Activated CD8-positive, alpha-beta memory T cell treated with anti-CD3 and anti-CD28 coated beads for 24 hours (primary cell): ENCODE measurements at regions not wholly inside any gene's neighbourhood (a gene's known extent, or its start where the extent isn't known, plus 50 kb on each side); places are given as distances from the start of the nearest gene placed in this dataset.

Experiments
- DNase-seq: peaks from one replicate; pipeline ENCODE4 v3.0.0-alpha.2; 2020

GRCh38 chr21:41048623-41049022 lies 119.3 kb upstream of the BACE2 start:
- no peak for DNase-seq

- DNase-seq, result no peak
Measured at GRCh38 chr21:41052820-41053555, 115.0 kb upstream of the BACE2 start.

GRCh38 chr21:41054018-41054578 lies 113.9 kb upstream of the BACE2 start:
- no peak for DNase-seq

GRCh38 chr21:41055266-41055665 lies 112.7 kb upstream of the BACE2 start:
- DNase-seq, result no peak

GRCh38 chr21:41059871-41060270 lies 108.1 kb upstream of the BACE2 start:
- DNase-seq, result no peak

GRCh38 chr21:41061701-41062100 lies 106.3 kb upstream of the BACE2 start:
- no peak for DNase-seq

GRCh38 chr21:41064334-41064791 lies 103.6 kb upstream of the BACE2 start:
- no peak for DNase-seq

- no peak for DNase-seq
Measured at GRCh38 chr21:41064951-41065350, 103.0 kb upstream of the BACE2 start.

- no peak for DNase-seq
Measured at GRCh38 chr21:41065539-41065938, 102.4 kb upstream of the BACE2 start.

- DNase-seq, result no peak
Measured at GRCh38 chr21:41066086-41066938, 101.6 kb upstream of the BACE2 start.

- no peak for DNase-seq
Measured at GRCh38 chr21:41067709-41068108, 100.3 kb upstream of the BACE2 start.

- DNase-seq, result no peak
Measured at GRCh38 chr21:41068496-41068895, 99.5 kb upstream of the BACE2 start.

- peak; percentile 86 for DNase-seq
Measured at GRCh38 chr21:41068967-41069642, 98.9 kb upstream of the BACE2 start.

- DNase-seq, result no peak
Measured at GRCh38 chr21:41070284-41070683, 97.7 kb upstream of the BACE2 start.

- DNase-seq, result no peak
Measured at GRCh38 chr21:41071258-41072171, 96.4 kb upstream of the BACE2 start.

GRCh38 chr21:41073558-41073957 lies 94.4 kb upstream of the BACE2 start:
- no peak for DNase-seq

- DNase-seq, result no peak
Measured at GRCh38 chr21:41074396-41075184, 93.4 kb upstream of the BACE2 start.

GRCh38 chr21:41075656-41076055 lies 92.3 kb upstream of the BACE2 start:
- DNase-seq, result no peak

- DNase-seq, result no peak
Measured at GRCh38 chr21:41076064-41076463, 91.9 kb upstream of the BACE2 start.

- DNase-seq, result no peak
Measured at GRCh38 chr21:41079159-41079558, 88.8 kb upstream of the BACE2 start.

GRCh38 chr21:41080485-41081121 lies 87.4 kb upstream of the BACE2 start:
- no peak for DNase-seq
